ENCODE measurements at regions not wholly inside any gene's neighbourhood (a gene's known extent, or its start where the extent isn't known, plus 50 kb on each side); places are given as distances from the start of the nearest gene placed in this dataset.

DNA sequence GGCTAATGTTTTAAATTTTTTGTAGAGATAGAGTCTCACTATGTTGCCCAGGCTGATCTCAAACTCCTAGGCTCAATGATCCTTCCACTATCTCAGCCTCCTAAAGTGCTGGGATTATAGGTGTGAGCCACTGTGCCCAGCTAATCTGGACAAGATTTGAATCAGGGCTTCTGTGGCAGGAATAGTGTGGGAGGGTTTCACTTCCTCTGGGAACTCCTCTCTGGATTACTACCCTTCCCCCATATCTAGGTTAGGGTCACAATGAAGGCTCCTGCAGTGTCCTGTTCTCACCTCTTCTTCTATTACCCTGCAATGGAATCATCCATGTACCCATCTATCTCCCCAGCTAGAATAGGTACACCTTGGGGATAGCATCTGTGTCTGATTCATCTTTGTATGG, 133.6 kb upstream of the RAB4A start:
- TF ChIP-seq EP300 (IDR thresholded peaks at IDR 0.05), result no peak
- H3K4me3 ChIP-seq, result no peak overlapping the region
- intact Hi-C loops (cut with DNase I), result no loop called here
- no peaks in the 10 kb centered on the region for H3K9me3 ChIP-seq
- no peak for DNase-seq
- H3K27ac ChIP-seq, result no peak overlapping the region
- no peaks in the 10 kb centered on the region for H3K4me1 ChIP-seq (ENCODE audit: insufficient read depth)
- H3K36me3 ChIP-seq, result no peaks in the 10 kb centered on the region
- H3K27me3 ChIP-seq, result no peaks in the 10 kb centered on the region

GRCh38 chr1:229138058-229138457, 132.9 kb upstream of the RAB4A start:
- Histone ChIP-seq H3K4me1 (ENCODE audit: insufficient read depth) (no peaks in the 10 kb centered on the region), H3K36me3 (no peaks in the 10 kb centered on the region), H3K4me3 (no peak overlapping the region), H3K27me3 (no peaks in the 10 kb centered on the region), H3K9me3 (no peaks in the 10 kb centered on the region), H3K27ac (no peak overlapping the region)
- TF ChIP-seq EP300 (IDR thresholded peaks at IDR 0.05) (no peak), CTCF (IDR thresholded peaks at IDR 0.05) (no peak), POLR2A (IDR thresholded peaks at IDR 0.05) (no peak)
- WGBS, 3 donors, result 83 to 84% (median 83%) methylated on average over 3 of the region's 3 CpGs
- no peak for DNase-seq
- intact Hi-C loops (cut with DNase I), result no loop called here

DNA sequence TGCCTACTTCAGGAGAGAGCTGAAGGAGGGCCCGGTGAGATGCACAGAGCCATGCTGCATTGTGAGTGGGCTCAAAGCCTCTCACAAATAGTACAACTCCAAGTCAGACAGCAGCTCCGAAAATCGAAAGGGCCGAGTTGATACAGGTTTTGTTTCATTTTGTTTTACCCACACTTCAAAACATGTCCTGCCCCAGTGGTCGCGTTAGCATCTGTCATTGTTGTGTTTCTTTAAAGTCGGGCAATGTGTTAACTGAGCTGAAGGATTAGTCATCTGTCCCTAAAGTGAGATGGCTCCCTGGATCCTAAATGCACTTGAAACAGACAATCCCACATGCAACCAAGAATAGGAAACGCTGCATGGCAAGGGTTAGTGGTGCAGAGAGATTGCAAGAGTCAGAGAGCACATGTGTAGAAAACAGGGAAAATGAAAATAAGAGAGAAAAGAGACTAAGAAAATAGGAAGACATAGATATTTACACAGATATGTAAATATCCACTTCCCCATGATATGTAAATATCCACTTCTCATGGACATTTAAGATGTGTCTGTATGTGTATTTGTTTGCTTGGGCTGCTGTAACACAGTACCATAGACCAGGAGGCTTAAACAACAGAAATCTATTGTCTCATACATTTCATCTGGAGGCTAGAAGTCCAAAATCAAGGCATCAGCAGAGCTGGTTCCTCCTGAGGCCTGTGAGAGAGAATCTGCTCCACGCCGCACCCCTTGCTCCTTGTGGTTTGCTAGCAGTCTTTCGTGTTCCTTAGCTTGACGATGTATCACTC, 131.4 kb upstream of the RAB4A start:
- TF ChIP-seq EP300 (IDR thresholded peaks at IDR 0.05), result no peak
- no peak for TF ChIP-seq CTCF (IDR thresholded peaks at IDR 0.05)
- no peak for TF ChIP-seq POLR2A (IDR thresholded peaks at IDR 0.05)
- Histone ChIP-seq H3K27ac (no peak overlapping the region), H3K9me3 (no peaks in the 10 kb centered on the region), H3K4me3 (no peak overlapping the region), H3K36me3 (no peaks in the 10 kb centered on the region), H3K4me1 (ENCODE audit: insufficient read depth) (no peaks in the 10 kb centered on the region), H3K27me3 (no peaks in the 10 kb centered on the region)
- WGBS, 3 donors, result 79 to 89% (median 82%) methylated on average over 12 of the region's 12 CpGs
- no peak for DNase-seq
- intact Hi-C loops (cut with DNase I), result no loop called here

GRCh38 chr1:229140119-229140396, 130.9 kb upstream of the RAB4A start:
- Histone ChIP-seq H3K36me3 (no peaks in the 10 kb centered on the region), H3K27me3 (no peaks in the 10 kb centered on the region), H3K4me3 (no peak overlapping the region), H3K9me3 (no peaks in the 10 kb centered on the region), H3K4me1 (ENCODE audit: insufficient read depth) (no peaks in the 10 kb centered on the region), H3K27ac (no peak overlapping the region)
- 89 to 100% (median 94%) methylated on average over 1 of the region's 1 CpG for WGBS, 3 donors
- DNase-seq, result no peak
- intact Hi-C loops (cut with DNase I), result no loop called here
- TF ChIP-seq POLR2A (IDR thresholded peaks at IDR 0.05) (no peak), EP300 (IDR thresholded peaks at IDR 0.05) (no peak), CTCF (IDR thresholded peaks at IDR 0.05) (no peak)

- H3K9me3 ChIP-seq, result no peaks in the 10 kb centered on the region
- no peaks in the 10 kb centered on the region for H3K36me3 ChIP-seq
- DNase-seq, result no peak
- H3K4me1 ChIP-seq (ENCODE audit: insufficient read depth), result no peaks in the 10 kb centered on the region
- TF ChIP-seq POLR2A (IDR thresholded peaks at IDR 0.05) (no peak), CTCF (IDR thresholded peaks at IDR 0.05) (no peak), EP300 (IDR thresholded peaks at IDR 0.05) (no peak)
- no peak overlapping the region for H3K27ac ChIP-seq
- no peaks in the 10 kb centered on the region for H3K27me3 ChIP-seq
- WGBS, 3 donors, result 96 to 99% (median 98%) methylated on average over 2 of the region's 2 CpGs
- no peak overlapping the region for H3K4me3 ChIP-seq
- intact Hi-C loops (cut with DNase I), result no loop called here
Measured at GRCh38 chr1:229141271-229141670, 129.6 kb upstream of the RAB4A start.

Measured in ovary (tissue), 7 donors.